ENCODE measurements at regions not wholly inside any gene's neighbourhood (a gene's known extent, or its start where the extent isn't known, plus 50 kb on each side); places are given as distances from the start of the nearest gene placed in this dataset.

- no peak overlapping the region for H3K27ac ChIP-seq
- TF ChIP-seq POLR2A (IDR thresholded peaks at IDR 0.05) (no peak), CTCF (IDR thresholded peaks at IDR 0.05) (no peak), POLR2AphosphoS5 (IDR thresholded peaks at IDR 0.05; ENCODE audit: insufficient read depth in 1 of 2, low read depth in 1 of 2) (no peak)
These were observed 61.4 kb upstream of the DAB2IP start for GRCh38 chr9:121589986-121590385.

GRCh38 chr9:121592265-121592664 lies 59.2 kb upstream of the DAB2IP start:
- TF ChIP-seq POLR2A (IDR thresholded peaks at IDR 0.05): no peak
- TF ChIP-seq POLR2AphosphoS5 (IDR thresholded peaks at IDR 0.05; ENCODE audit: insufficient read depth in 1 of 2, low read depth in 1 of 2): no peak
- TF ChIP-seq CTCF (IDR thresholded peaks at IDR 0.05): no peak
- no peak for DNase-seq (ENCODE audit: extremely low spot score in 2 of 2)
- intact Hi-C loops (cut with DNase I): no loop called here
- H3K4me1 ChIP-seq: peaks cover under 1% of the 10 kb centered on the region
- no peaks in the 10 kb centered on the region for H3K36me3 ChIP-seq
- H3K27me3 ChIP-seq: no peaks in the 10 kb centered on the region
- H3K9me3 ChIP-seq: no peaks in the 10 kb centered on the region
- H3K4me3 ChIP-seq: no peak overlapping the region
- no peak overlapping the region for H3K27ac ChIP-seq

More at GRCh38 chr9:121589986-121590385, 61.4 kb upstream of the DAB2IP start:
- Histone ChIP-seq H3K9me3 (no peaks in the 10 kb centered on the region), H3K4me3 (no peak overlapping the region), H3K27me3 (no peaks in the 10 kb centered on the region), H3K4me1 (no peaks in the 10 kb centered on the region), H3K36me3 (no peaks in the 10 kb centered on the region)
- intact Hi-C loops (cut with DNase I): no loop called here
- no peak for DNase-seq (ENCODE audit: extremely low spot score in 2 of 2)

GRCh38 chr9:121593066-121593465 lies 58.4 kb upstream of the DAB2IP start:
- TF ChIP-seq POLR2AphosphoS5 (IDR thresholded peaks at IDR 0.05; ENCODE audit: insufficient read depth in 1 of 2, low read depth in 1 of 2): no peak
- TF ChIP-seq POLR2A (IDR thresholded peaks at IDR 0.05): no peak
- TF ChIP-seq CTCF (IDR thresholded peaks at IDR 0.05): no peak
- intact Hi-C loops (cut with DNase I): no loop called here
- Histone ChIP-seq H3K27ac (no peak overlapping the region), H3K27me3 (no peaks in the 10 kb centered on the region), H3K36me3 (no peaks in the 10 kb centered on the region), H3K9me3 (no peaks in the 10 kb centered on the region), H3K4me1 (peaks cover 7% of the 10 kb centered on the region), H3K4me3 (no peak overlapping the region)
- DNase-seq (ENCODE audit: extremely low spot score in 2 of 2): no peak

GRCh38 chr9:121596515-121596914 lies 54.9 kb upstream of the DAB2IP start:
- Histone ChIP-seq H3K27ac (no peak overlapping the region), H3K9me3 (no peaks in the 10 kb centered on the region), H3K4me3 (no peak overlapping the region), H3K36me3 (no peaks in the 10 kb centered on the region), H3K27me3 (no peaks in the 10 kb centered on the region), H3K4me1 (peaks cover 34% of the 10 kb centered on the region)
- intact Hi-C loops (cut with DNase I): no loop called here
- TF ChIP-seq CTCF (IDR thresholded peaks at IDR 0.05) (no peak), POLR2AphosphoS5 (IDR thresholded peaks at IDR 0.05; ENCODE audit: insufficient read depth in 1 of 2, low read depth in 1 of 2) (no peak), POLR2A (IDR thresholded peaks at IDR 0.05) (no peak)
- DNase-seq (ENCODE audit: extremely low spot score in 2 of 2): no peak

GRCh38 chr9:121597698-121598166 lies 53.7 kb upstream of the DAB2IP start:
- Histone ChIP-seq H3K27ac (peak overlapping the region; percentile 81), H3K4me3 (peak overlapping the region in 1 of 2 donors; percentile 59), H3K27me3 (no peaks in the 10 kb centered on the region), H3K9me3 (no peaks in the 10 kb centered on the region), H3K4me1 (peaks cover 35% of the 10 kb centered on the region), H3K36me3 (no peaks in the 10 kb centered on the region)
- TF ChIP-seq POLR2AphosphoS5 (IDR thresholded peaks at IDR 0.05; ENCODE audit: insufficient read depth in 1 of 2, low read depth in 1 of 2) (no peak), CTCF (IDR thresholded peaks at IDR 0.05) (peak in 1 of 3 experiments; percentile 41)
- intact Hi-C loops (cut with DNase I): no loop called here
- DNase-seq (ENCODE audit: extremely low spot score in 2 of 2): no peak

All from vagina (tissue), 2 donors.